WTC11 (cell line): ENCODE measurements at regions not wholly inside any gene's neighbourhood (a gene's known extent, or its start where the extent isn't known, plus 50 kb on each side); places are given as distances from the start of the nearest gene placed in this dataset.

ENCODE experiments used
- ATAC-seq: fragments of 200-7000 bp; cut with Tn5 transposase; 2 replicates; pipeline ENCODE4 v1.10.0; 2021; ENCODE audit warnings: mild to moderate bottlenecking, moderate library complexity
- CTCF ChIA-PET: fragments of 300-600 bp; sonication (Branson Sonifier 250); formaldehyde crosslinking; loops from one replicate; lab custom pipeline; 2021; ENCODE audit warnings: antibody characterized with exemption; lab: Charles Lee
- POLR2A ChIA-PET: fragments of 350-600 bp; sonication (Branson Sonifier 250); formaldehyde crosslinking; loops from one replicate; lab custom pipeline; 2021; ENCODE audit warnings: antibody characterized with exemption; lab: Charles Lee
- DNase-seq: peaks from one replicate; pipeline ENCODE4 v3.0.0; 2021; ENCODE audit warnings: low spot score
- H3K27ac Mint-ChIP-seq: 2 replicates; pipeline ENCODE4 v1.8.0; 2021; ENCODE audit warnings: mixed read lengths
- H3K27me3 Mint-ChIP-seq: 2 replicates; pipeline ENCODE4 v1.8.0; 2021; ENCODE audit warnings: low read depth, mild to moderate bottlenecking, moderate library complexity, mixed read lengths
- H3K36me3 Mint-ChIP-seq: 2 replicates; pipeline ENCODE4 v1.8.0; 2021; ENCODE audit warnings: mixed read lengths
- H3K4me1 Mint-ChIP-seq: 2 replicates; pipeline ENCODE4 v1.8.0; 2022; ENCODE audit warnings: mixed read lengths
- H3K4me3 Mint-ChIP-seq: 2 replicates; pipeline ENCODE4 v1.8.0; 2021; ENCODE audit warnings: mild to moderate bottlenecking, moderate library complexity, mixed read lengths
- H3K9me3 Mint-ChIP-seq: 2 replicates; pipeline ENCODE4 v1.8.0; 2021; ENCODE audit warnings: mixed read lengths
- CBFB ChIP-seq: sonication (generic); formaldehyde crosslinking; IDR thresholded peaks from 2 replicates; pipeline ENCODE4 v1.8.1; 2022; ENCODE audit warnings: mild to moderate bottlenecking, low read depth, missing genetic modification reagents
- GRHL2 ChIP-seq: fragments of 250-450 bp; sonication (Bioruptor Pico); IDR thresholded peaks from 2 replicates; pipeline ENCODE4 v1.8.0; 2022; ENCODE audit warnings: mild to moderate bottlenecking, moderate library complexity; ENCODE audit not compliant: insufficient replicate concordance, severe bottlenecking
- JAZF1 ChIP-seq: fragments of 250-450 bp; sonication (Bioruptor Pico); IDR thresholded peaks from 2 replicates; pipeline ENCODE4 v1.9.0; 2021; ENCODE audit warnings: moderate library complexity, mild to moderate bottlenecking, inconsistent platforms
- JUN ChIP-seq: sonication (generic); formaldehyde crosslinking; IDR thresholded peaks from 2 replicates; pipeline ENCODE4 v1.8.0; 2023; ENCODE audit warnings: mild to moderate bottlenecking, missing genetic modification reagents
- NR3C1 ChIP-seq: sonication (generic); formaldehyde crosslinking; conservative IDR thresholded peaks from 2 replicates; pipeline ENCODE4 v1.8.1; 2023; ENCODE audit warnings: low read depth, mild to moderate bottlenecking, missing genetic modification reagents
- TEAD1 ChIP-seq: sonication (generic); formaldehyde crosslinking; IDR thresholded peaks from 2 replicates; pipeline ENCODE4 v1.8.0; 2022; ENCODE audit warnings: mild to moderate bottlenecking, missing genetic modification reagents
- ZNF219 ChIP-seq: sonication (generic); formaldehyde crosslinking; IDR thresholded peaks from 2 replicates; pipeline ENCODE4 v1.8.0; 2023; ENCODE audit warnings: missing genetic modification reagents, mild to moderate bottlenecking, borderline replicate concordance
- ZNF396 ChIP-seq: fragments of 250-450 bp; sonication (Bioruptor Pico); IDR thresholded peaks from 2 replicates; pipeline ENCODE4 v1.8.0; 2021; ENCODE audit warnings: mild to moderate bottlenecking, moderate library complexity, borderline replicate concordance
- TF ChIP-seq, protein P1 (sequence below): sonication (generic); formaldehyde crosslinking; IDR thresholded peaks from 2 replicates; pipeline ENCODE4 v1.8.0; 2022; ENCODE audit warnings: missing genetic modification reagents
- TF ChIP-seq, protein P2 (sequence below): sonication (generic); formaldehyde crosslinking; IDR thresholded peaks from 2 replicates; pipeline ENCODE4 v1.8.0; 2023; ENCODE audit warnings: missing genetic modification reagents, mild to moderate bottlenecking, borderline replicate concordance
- TF ChIP-seq, protein P3 (sequence below): sonication (generic); formaldehyde crosslinking; IDR thresholded peaks from 2 replicates; pipeline ENCODE4 v1.8.1; 2022; ENCODE audit warnings: low read depth, missing genetic modification reagents, borderline replicate concordance
- TF ChIP-seq, protein P4 (sequence below): fragments of 250-450 bp; sonication (Bioruptor Pico); IDR thresholded peaks from 2 replicates; pipeline ENCODE4 v2.1.2; 2022; ENCODE audit warnings: mild to moderate bottlenecking, moderate library complexity
- TF ChIP-seq, protein P5 (sequence below): sonication (generic); formaldehyde crosslinking; conservative IDR thresholded peaks from 2 replicates; pipeline ENCODE4 v1.8.1; 2022; ENCODE audit warnings: mild to moderate bottlenecking, missing genetic modification reagents
- TF ChIP-seq, protein P6 (sequence below): sonication (generic); formaldehyde crosslinking; IDR thresholded peaks from 2 replicates; pipeline ENCODE4 v1.8.1; 2023; ENCODE audit warnings: mild to moderate bottlenecking, missing genetic modification reagents, moderate library complexity
- TF ChIP-seq, protein P7 (sequence below): fragments of 250-450 bp; sonication (Bioruptor Pico); IDR thresholded peaks from 2 replicates; pipeline ENCODE4 v1.9.0; 2021; ENCODE audit warnings: mild to moderate bottlenecking
- TF ChIP-seq, protein P8 (sequence below): sonication (generic); formaldehyde crosslinking; IDR thresholded peaks from 2 replicates; pipeline ENCODE4 v1.8.1; 2023; ENCODE audit warnings: mild to moderate bottlenecking, moderate library complexity, missing genetic modification reagents

DNA sequence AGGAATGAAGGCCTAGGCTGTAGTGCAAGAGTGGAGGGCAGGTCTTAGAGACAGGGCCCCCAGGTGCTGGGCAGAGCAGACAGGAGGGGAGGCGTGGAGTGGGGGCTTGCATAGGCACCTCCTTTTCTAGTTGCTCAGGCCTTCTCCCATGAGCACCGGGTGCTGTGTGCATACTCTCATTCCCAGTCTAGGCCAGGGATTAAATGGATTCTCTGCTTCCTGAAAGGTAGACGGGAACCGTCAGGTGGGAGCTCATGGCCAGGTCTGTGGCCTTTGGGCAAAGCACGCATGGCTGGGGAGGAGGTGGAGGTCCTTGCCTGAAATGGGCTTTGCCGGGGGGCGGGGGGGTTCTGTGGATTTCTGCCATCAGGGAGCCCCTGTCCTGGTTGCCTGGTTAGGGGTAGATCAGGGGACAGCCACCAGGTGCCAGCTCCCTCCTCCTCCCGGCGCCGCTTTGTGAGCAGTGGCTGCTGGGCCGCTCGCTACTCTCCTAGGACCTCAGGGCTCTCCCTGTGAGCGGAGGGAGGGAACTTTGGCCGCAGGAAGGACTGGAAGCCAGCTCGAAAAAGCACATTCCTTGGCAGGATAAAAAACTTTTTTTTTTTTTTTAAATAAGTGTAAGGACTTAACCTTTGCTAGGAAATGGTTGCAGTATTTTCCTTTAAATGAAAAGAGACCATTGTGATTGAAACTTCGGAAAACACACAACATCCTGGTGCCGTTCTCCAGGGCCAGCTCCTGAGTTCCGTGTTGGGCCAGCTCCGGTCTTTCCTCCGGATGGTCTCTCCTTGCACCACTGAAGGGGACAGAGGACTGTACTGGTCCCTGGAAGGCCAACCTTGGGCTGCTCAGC lies 82.8 kb upstream of the HAAO start:
- Mint-ChIP-seq H3K27ac (no peak overlapping the region), H3K4me3 (no peak overlapping the region), H3K9me3 (no peaks in the 10 kb centered on the region), H3K27me3 (no peaks in the 10 kb centered on the region; the same call in 1 of the 2 replicates), H3K4me1 (0 out of 2 replicates have a peak, but pooled peaks cover 5% of the 10 kb centered on the region), H3K36me3 (no peaks in the 10 kb centered on the region)
- ATAC-seq (peak; percentile 78), DNase-seq (no peak)
- POLR2A ChIA-PET = no interaction called here
- TF ChIP-seq, protein P1, sequence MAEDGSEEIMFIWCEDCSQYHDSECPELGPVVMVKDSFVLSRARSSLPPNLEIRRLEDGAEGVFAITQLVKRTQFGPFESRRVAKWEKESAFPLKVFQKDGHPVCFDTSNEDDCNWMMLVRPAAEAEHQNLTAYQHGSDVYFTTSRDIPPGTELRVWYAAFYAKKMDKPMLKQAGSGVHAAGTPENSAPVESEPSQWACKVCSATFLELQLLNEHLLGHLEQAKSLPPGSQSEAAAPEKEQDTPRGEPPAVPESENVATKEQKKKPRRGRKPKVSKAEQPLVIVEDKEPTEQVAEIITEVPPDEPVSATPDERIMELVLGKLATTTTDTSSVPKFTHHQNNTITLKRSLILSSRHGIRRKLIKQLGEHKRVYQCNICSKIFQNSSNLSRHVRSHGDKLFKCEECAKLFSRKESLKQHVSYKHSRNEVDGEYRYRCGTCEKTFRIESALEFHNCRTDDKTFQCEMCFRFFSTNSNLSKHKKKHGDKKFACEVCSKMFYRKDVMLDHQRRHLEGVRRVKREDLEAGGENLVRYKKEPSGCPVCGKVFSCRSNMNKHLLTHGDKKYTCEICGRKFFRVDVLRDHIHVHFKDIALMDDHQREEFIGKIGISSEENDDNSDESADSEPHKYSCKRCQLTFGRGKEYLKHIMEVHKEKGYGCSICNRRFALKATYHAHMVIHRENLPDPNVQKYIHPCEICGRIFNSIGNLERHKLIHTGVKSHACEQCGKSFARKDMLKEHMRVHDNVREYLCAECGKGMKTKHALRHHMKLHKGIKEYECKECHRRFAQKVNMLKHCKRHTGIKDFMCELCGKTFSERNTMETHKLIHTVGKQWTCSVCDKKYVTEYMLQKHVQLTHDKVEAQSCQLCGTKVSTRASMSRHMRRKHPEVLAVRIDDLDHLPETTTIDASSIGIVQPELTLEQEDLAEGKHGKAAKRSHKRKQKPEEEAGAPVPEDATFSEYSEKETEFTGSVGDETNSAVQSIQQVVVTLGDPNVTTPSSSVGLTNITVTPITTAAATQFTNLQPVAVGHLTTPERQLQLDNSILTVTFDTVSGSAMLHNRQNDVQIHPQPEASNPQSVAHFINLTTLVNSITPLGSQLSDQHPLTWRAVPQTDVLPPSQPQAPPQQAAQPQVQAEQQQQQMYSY = peak; percentile 41; the same call in 1 of the 2 replicates
- TF ChIP-seq, protein P2, sequence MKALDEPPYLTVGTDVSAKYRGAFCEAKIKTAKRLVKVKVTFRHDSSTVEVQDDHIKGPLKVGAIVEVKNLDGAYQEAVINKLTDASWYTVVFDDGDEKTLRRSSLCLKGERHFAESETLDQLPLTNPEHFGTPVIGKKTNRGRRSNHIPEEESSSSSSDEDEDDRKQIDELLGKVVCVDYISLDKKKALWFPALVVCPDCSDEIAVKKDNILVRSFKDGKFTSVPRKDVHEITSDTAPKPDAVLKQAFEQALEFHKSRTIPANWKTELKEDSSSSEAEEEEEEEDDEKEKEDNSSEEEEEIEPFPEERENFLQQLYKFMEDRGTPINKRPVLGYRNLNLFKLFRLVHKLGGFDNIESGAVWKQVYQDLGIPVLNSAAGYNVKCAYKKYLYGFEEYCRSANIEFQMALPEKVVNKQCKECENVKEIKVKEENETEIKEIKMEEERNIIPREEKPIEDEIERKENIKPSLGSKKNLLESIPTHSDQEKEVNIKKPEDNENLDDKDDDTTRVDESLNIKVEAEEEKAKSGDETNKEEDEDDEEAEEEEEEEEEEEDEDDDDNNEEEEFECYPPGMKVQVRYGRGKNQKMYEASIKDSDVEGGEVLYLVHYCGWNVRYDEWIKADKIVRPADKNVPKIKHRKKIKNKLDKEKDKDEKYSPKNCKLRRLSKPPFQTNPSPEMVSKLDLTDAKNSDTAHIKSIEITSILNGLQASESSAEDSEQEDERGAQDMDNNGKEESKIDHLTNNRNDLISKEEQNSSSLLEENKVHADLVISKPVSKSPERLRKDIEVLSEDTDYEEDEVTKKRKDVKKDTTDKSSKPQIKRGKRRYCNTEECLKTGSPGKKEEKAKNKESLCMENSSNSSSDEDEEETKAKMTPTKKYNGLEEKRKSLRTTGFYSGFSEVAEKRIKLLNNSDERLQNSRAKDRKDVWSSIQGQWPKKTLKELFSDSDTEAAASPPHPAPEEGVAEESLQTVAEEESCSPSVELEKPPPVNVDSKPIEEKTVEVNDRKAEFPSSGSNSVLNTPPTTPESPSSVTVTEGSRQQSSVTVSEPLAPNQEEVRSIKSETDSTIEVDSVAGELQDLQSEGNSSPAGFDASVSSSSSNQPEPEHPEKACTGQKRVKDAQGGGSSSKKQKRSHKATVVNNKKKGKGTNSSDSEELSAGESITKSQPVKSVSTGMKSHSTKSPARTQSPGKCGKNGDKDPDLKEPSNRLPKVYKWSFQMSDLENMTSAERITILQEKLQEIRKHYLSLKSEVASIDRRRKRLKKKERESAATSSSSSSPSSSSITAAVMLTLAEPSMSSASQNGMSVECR (CRISPR knock-in tag) = no peak
- TF ChIP-seq ZNF396 (no peak), JAZF1 (no peak)
- CTCF ChIA-PET = interaction anchor here (1.1 to 1.6 kb wide), 4 partner anchors 31 to 54 kb away, joined by 3 to 4 read pairs (median 3); no protein-coding TSS in a partner anchor

DNA sequence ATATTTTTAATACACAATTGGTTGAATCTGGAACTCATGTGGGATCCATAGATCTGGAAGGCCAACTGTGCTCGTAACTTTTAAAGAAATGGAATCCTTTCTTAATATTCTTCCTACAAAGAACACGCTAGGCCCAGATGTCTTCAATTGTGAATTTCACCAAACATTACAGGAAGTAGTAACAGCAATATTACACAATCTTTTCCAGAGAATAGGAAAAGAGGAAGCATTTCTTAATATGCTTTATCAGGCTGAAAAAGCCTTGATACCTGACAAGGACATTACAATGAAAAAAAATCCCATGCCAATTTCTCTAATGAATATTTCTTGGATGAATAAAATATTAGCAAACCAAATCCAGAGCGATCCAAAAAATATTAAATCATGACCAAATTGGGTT lies 80.3 kb upstream of the HAAO start:
- no peak for DNase-seq
- H3K27me3 Mint-ChIP-seq = peaks cover 6% of the 10 kb centered on the region; the same call in 1 of the 2 replicates
- ChIA-PET POLR2A (no interaction called here), CTCF (no interaction called here)
- H3K4me3 Mint-ChIP-seq = no peak overlapping the region
- TF ChIP-seq, protein P3, sequence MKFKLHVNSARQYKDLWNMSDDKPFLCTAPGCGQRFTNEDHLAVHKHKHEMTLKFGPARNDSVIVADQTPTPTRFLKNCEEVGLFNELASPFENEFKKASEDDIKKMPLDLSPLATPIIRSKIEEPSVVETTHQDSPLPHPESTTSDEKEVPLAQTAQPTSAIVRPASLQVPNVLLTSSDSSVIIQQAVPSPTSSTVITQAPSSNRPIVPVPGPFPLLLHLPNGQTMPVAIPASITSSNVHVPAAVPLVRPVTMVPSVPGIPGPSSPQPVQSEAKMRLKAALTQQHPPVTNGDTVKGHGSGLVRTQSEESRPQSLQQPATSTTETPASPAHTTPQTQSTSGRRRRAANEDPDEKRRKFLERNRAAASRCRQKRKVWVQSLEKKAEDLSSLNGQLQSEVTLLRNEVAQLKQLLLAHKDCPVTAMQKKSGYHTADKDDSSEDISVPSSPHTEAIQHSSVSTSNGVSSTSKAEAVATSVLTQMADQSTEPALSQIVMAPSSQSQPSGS (CRISPR knock-in tag) = no peak
- TF ChIP-seq, protein P4, sequence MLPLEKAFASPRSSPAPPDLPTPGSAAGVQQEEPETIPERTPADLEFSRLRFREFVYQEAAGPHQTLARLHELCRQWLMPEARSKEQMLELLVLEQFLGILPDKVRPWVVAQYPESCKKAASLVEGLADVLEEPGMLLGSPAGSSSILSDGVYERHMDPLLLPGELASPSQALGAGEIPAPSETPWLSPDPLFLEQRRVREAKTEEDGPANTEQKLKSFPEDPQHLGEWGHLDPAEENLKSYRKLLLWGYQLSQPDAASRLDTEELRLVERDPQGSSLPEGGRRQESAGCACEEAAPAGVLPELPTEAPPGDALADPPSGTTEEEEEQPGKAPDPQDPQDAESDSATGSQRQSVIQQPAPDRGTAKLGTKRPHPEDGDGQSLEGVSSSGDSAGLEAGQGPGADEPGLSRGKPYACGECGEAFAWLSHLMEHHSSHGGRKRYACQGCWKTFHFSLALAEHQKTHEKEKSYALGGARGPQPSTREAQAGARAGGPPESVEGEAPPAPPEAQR (CRISPR knock-in tag) = no peak
- TF ChIP-seq GRHL2 (CRISPR knock-in tag) (no peak), NR3C1 (CRISPR knock-in tag) (no peak), JUN (CRISPR knock-in tag) (no peak), ZNF219 (CRISPR knock-in tag) (no peak), CBFB (CRISPR knock-in tag) (no peak), TEAD1 (CRISPR knock-in tag) (no peak)
- TF ChIP-seq, protein P5, sequence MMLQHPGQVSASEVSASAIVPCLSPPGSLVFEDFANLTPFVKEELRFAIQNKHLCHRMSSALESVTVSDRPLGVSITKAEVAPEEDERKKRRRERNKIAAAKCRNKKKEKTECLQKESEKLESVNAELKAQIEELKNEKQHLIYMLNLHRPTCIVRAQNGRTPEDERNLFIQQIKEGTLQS = no peak
- TF ChIP-seq, protein P6, sequence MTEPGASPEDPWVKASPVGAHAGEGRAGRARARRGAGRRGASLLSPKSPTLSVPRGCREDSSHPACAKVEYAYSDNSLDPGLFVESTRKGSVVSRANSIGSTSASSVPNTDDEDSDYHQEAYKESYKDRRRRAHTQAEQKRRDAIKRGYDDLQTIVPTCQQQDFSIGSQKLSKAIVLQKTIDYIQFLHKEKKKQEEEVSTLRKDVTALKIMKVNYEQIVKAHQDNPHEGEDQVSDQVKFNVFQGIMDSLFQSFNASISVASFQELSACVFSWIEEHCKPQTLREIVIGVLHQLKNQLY = no peak
- TF ChIP-seq, protein P7, sequence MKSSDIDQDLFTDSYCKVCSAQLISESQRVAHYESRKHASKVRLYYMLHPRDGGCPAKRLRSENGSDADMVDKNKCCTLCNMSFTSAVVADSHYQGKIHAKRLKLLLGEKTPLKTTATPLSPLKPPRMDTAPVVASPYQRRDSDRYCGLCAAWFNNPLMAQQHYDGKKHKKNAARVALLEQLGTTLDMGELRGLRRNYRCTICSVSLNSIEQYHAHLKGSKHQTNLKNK (CRISPR knock-in tag) = no peak
- TF ChIP-seq, protein P8, sequence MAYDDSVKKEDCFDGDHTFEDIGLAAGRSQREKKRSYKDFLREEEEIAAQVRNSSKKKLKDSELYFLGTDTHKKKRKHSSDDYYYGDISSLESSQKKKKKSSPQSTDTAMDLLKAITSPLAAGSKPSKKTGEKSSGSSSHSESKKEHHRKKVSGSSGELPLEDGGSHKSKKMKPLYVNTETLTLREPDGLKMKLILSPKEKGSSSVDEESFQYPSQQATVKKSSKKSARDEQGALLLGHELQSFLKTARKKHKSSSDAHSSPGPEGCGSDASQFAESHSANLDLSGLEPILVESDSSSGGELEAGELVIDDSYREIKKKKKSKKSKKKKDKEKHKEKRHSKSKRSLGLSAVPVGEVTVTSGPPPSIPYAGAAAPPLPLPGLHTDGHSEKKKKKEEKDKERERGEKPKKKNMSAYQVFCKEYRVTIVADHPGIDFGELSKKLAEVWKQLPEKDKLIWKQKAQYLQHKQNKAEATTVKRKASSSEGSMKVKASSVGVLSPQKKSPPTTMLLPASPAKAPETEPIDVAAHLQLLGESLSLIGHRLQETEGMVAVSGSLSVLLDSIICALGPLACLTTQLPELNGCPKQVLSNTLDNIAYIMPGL (CRISPR knock-in tag) = no peak
- peaks cover 11% of the 10 kb centered on the region for H3K36me3 Mint-ChIP-seq
- H3K4me1 Mint-ChIP-seq = 0 out of 2 replicates have a peak, but pooled peaks cover 5% of the 10 kb centered on the region
- H3K27ac Mint-ChIP-seq = no peak overlapping the region
- no peak for ATAC-seq
- peaks cover 18% of the 10 kb centered on the region for H3K9me3 Mint-ChIP-seq
